NCI-H1436 (cell line): ENCODE measurements at regions not wholly inside any gene's neighbourhood (a gene's known extent, or its start where the extent isn't known, plus 50 kb on each side); places are given as distances from the start of the nearest gene placed in this dataset.
"Not testable (repeated sequence)": the region's sequence is repeated elsewhere in the genome, so short reads cannot be mapped to it uniquely, and the experiment has no call there.

ENCODE experiments used
- DNase-seq: peaks from one replicate; lab custom pipeline; 2025; lab: John Stamatoyannopoulos, UW

DNA sequence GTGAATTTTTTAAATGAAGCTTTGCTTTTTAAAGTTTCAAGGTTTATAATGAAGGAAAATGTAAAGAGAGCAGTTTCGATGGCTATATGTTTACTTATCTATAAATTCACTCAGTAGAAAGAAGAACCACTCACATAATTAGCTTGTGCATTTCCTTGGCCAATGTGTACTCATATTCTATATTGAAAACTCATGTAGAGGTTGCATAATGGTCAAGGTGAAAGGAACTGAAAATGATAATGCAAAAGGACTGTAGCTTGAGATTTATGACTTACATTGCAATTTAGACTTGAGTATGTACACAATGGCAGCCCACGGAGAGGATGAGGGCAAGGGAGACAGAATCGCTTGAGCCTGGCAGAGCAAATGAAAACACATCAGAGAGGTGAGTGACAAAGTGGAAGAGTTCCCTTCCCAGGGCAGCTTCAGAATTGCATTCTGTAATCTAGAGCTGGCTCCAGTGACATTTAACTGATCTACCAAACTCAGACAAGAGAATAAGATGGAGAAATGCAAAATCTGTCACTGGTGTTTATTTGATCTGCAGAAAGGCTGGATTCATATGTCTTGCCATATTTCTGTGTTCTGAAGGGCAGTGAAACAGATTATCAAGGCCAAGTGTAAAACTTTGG, 191.8 kb downstream of the TMEM200A start:
- DNase-seq = peak; percentile 4

DNA sequence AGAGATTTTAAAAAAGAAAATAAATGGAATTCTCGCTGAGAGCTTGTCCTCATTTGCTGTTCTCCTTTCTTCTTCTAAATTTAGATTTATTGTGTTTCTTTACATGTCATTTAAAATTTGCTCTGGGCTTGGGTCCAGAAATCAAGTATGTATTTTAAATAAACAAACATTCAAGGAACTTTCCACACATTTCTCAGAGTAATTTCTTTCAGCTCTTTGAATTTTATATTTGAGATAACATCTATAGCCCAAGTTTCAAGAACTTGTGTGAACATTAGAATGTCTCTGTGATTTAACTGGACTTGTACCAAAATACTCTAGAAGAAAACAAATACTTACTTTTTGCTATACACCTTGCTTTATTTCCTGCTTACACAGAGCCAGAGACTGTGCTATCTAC, 192.3 kb downstream of the TMEM200A start:
- DNase-seq = no peak

DNA sequence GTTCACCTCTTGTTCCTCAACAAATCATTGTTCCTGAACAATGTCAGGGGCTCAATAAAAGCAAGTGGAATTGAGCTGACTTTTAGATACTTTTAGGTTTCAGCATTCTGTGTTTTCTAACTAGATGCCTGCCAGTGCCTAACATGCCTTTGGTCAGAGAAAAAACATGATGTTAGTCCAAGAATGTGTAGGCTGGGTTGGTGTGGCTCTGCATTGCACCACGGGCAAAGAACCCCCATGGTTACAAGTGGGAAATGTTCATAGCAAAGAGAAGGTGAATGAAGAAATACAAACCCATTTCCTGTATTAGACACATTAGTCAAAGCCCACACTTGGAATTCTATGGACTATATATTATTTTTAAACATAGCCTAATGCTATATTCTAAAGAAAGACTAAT, 193.3 kb downstream of the TMEM200A start:
- DNase-seq = no peak

DNA sequence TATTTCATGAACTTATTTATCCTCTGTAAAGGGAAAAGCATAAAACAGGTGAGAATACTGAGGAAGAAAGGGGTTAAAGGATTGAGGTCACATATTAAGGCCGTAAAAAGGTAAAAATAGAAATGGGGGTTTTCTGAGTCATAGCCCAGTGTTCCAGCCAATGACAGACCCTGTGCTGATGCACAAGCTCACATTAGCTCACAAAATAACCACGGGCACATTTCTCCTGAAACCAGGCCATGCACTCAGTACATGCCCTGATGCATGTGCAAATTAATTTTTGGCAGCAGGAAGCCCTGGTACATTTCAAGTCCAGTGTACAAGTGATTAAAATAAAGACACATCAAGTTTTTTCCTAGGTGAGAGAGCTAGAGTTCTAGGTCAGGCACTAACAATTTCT, 194.4 kb downstream of the TMEM200A start:
- DNase-seq = no peak

DNA sequence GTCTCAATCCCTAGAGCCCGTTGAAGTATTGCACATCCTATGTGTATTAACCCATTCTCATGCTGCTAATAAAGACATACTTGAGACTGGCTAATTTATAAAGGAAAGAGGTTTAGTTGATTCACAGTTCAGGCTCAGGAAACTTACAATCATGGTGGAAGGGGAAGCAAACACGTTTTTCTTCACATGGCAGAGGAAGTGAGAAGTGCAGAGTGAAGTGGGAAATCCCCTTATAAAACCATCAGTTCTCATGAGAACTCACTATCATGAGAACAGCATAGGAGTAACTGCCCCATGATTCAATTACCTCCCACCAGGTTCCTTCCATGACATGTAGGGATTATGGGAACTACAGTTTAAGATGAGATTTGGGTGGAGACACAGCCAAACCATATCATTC, 195.3 kb downstream of the TMEM200A start:
- not testable (repeated sequence) for DNase-seq

DNA sequence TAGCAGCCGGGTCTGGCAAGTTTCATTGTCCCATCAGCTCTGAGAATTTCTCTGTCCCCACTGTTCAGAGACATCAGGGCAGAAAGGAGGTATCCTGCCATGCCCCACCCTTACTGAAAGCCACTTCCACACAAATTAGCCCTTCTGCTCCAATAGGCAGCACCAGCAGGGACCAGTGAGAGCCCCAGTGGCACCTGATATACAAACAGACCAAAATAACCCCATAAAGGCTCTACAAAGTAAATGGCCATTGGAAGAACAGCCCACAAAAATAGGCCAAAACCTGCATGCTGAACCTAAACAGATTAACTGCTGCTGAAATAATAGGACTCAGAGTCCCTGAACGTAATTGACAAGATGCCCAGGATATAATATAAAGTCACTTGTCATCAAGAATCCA, 199.9 kb downstream of the TMEM200A start:
- DNase-seq = no peak

DNA sequence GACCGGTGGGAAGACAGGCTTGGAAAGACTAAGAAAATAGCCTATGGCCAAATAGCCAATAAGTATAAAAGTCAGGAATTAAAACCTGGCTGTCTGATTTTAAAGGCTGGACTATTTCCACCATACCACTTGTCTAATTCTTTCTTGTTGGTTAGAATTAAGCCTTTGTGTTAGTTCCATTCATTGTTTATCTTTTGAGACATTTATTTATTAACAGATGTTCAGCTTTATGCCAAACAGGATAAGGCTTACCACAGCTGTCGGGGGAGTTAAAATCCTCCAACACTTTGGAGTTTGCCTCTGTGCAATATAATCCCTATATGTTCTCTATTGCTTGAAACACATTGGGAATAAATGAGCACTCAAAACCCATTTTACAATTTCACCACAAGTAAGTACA, 208.3 kb downstream of the TMEM200A start:
- no peak for DNase-seq

DNA sequence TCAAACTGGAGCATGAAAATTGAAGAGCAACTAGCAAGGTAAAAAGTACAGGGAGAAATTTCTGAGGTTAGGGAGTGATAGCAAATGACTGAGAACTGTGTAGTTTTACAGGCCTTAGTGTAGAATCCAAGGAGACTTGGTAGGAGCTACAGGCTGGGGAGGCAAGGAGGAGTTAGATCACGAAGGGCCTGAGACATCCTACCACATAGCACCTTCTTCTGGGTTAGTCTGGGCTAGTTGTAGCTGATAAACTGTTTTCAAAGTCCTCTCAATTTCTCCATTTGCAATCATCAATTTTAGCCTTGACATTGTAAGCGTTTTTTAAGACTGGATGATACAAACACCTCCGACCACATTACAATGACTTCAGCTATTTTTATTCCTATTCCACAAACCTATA, 209.7 kb downstream of the TMEM200A start:
- no peak for DNase-seq

DNA sequence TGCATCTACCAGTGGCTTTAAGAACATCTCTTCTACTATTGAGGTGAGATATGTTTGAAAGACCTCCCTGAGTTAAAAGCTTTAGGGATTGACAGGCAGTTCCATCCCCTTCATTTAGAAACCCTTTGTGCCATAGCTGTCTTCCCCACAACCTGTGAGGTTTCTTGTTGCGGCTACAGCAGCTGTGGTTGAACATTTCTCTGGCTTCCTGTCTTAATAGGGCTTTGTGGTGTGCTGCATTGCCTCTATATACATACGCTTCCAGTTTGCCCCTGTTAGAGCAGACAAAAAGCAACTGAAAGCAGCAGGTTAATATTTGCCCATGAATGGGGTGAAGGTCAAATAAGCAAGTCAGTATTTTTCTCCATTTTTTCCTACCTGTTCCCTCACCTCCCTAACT, 210.2 kb downstream of the TMEM200A start:
- no peak for DNase-seq

DNA sequence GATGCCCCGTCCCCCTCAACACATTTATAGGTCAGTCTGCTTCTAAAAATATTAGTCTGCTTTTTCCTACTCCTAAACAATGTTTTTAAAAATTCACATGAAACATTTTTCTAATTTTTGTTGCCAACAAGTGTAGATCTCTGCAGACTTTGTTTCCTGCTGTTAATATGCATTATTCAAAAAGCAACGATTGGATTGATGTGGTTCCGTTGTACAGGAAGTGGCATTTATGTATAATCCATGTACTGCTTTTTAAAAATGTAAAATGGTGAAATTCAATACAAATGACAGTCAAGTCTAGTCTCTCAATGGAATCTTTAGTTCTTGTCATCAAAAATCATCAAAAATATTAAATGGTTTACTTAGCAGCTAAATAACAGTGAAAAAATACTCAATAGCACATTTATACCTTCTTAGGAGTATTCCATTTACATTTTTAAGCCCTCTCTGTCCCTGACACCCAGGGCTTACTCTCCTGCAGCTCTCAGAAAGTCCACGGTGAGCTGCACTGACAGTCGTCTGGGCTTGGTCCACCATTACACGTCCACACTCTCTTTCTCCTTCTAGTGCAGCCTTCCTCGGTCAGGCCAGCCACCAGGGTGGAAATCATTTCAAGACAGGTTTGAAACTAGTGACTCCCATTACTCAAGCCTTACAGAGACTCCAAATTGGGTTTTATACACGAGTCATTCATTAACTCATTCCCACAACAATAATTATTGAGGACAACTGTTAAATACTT, 211.5 kb downstream of the TMEM200A start:
- no peak for DNase-seq

DNA sequence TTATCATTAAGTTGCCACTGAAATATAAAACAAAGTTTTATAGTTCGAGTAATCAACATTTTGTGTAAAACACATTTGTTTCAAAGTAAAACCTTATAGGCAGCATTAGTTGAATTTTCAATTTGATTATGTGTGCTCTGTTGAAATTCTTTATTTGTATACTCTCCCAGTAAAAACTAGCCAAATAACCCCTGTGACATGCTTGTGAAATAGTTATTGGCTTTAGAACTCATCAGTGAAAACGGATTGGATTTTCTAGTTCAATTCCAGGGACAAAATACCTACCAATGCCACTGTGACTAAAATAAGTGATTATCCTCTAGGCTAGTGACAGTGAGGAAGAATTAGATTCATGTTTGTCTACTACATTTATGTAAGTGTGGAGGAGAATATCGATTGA, 212.9 kb downstream of the TMEM200A start:
- DNase-seq = no peak

DNA sequence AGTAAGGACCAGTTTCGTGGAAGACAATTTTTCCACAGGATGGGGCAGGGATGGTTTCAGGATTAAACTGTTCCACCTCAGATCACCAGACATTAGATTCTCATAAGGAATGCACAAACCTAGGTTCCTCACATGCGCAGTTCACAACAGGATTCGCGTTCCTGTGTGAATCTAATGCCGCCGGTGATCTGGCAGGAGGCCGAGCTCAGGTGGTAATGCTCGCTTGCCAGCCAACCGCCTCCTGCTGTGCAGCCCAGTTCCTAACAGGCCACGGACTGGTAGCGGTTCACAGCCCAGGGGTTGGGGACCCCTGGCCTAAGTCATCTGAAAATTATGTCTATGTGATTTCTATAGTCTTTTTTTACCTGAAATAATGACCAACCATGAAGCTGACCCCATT, 217.5 kb downstream of the TMEM200A start:
- no peak for DNase-seq

DNA sequence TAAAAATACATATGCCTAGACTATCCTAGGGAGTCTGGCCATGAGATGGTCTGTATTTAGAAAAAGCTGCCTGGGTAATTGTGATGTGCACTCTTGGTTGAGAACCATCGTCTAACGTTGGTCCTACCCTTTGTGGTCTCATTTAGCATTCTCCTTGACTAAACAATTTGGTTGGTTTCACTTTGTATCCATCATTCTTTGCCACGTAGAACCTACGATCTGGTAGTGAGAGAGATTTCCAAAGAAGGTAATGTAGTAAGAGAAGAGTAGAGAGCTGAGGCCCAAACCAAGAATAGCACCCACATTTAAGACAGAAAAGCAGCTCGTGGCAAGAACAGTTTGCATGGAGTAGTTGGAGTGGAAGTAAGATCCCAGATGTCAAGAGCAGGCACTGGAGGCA, 219.8 kb downstream of the TMEM200A start:
- DNase-seq = no peak

DNA sequence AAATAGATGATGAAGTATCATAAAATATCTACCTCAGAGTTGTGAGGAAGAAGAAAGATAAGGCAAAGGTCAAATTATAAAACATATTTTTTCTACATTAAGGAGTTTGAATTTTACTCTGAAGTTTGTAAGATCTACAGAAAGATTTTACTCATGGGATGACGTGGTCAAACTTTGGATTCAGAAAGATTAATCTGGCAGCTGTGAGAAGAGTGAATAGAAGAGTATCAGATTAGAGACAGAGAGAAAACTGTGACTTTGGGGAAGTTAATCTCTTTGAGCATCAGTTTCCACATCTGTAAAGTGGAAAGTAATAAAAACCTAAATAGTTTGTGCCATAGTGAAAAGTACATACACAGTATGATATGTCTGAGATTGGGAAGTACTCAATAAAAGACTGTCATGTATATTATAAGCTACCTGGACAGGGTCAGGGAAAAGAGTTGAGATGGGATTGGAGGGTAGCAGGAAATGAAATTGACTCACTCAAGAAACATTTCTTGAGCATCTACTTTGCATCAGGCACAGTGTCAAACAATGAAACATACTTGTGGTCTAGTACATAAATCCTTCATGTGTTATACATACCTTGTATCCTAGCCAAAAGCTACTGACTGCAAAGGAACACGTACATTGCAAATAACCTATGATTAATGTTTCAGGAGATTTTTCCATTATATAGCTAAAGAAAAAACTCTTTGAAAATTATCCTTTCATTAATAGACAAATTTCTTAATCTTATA, 222.1 kb downstream of the TMEM200A start:
- no peak for DNase-seq

DNA sequence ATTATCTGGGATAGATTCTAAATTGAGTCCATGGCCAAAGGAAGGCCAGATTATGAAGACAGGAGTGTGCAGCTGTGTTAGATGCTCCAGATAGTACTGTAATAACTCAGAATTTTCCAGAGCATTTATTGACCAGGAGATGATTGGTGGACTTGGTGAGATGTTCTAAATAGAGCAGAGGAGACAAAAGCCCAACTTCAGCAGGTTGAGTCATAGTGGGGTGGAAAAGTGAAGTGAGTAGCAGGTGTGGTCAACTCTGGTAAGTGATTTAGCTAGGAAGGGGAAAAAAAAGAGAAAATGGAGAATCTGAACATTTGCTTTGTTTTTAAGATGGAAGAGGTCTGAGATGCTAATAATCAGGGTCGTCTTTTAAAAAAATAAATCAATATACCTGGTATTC, 227.4 kb downstream of the TMEM200A start:
- no peak for DNase-seq

DNA sequence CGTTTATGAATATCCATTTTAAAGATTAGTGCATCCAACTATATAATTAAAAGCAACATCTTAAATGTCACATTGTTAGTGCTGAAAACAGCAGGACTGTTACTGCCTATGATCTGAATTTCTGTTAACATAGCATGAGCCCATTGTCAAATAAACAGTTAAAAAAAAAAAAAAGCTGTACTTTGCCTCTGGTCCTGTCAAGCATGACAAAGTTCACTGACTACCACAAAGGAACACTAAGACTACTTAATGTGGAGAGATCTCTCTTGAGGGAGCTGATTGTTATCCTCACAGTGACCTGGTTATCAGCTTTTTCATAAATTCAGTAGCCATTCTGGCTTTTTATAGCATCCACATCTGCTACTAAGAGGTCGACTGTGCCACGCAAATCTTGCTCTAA, 228.1 kb downstream of the TMEM200A start:
- DNase-seq = no peak

DNA sequence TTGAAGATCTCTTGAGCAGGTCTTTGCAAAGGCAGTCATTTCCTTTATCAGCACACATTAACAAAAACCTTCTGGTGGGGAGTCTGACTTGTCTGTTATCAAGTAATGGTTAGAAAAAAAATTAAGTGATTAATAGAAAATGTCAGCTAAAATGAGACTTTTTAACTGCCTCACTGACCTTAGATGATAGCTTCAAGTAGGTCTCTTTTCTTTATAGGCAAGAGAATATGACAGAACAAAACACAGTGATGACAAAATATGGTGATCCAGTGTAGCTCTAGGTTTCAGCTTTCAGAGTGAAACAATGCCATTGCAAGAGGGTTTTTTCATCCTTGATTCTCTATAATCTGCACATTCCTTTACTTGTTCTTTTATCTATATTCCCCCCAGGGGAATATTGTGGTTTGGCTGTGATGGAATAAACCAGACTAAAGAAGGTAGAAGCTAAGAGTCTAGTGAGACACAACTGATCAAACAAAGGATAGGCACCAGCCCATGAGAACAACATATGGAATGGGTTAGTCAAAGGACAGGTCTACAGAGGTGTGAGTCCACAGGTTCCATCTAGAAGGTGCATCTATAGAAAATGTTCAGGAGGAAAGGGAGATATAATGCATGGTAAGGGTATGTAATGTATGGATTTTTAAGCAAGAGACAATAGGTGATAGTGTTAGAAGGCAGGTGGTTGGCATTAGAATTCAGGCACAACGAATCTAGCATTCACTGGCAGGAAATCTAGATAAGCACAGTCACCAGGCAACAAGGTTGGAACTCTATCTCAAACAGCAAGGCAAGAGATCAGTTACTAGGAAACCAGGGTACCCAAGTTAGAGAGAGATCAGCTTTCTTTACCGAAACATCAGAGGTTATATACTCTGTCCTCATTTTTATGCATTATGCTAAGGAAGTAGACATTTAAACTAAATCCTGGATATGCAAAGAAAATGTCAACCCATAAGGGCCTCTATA, 228.9 kb upstream of the SMLR1 start:
- no peak for DNase-seq

DNA sequence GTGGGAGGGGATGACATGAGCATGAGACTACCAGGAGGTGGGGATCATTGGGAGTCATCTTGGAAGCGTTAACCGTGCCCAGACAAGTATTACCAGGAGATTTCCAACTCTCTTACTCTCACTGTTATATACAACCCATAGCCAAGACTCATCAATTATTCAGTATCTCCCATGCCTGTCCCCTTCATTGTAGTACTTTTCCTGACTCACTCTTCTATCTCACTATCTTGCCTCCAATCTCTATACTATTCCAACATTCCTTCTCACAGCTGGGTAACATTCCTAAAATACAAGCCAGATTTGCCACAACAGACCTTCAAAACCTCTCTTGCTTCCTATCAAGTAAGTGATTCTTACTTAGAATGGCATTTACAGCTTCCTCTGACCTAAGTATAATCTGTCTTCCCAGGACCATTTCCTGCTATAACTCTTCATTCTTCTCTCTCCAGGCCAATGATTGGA, 226.3 kb upstream of the SMLR1 start:
- DNase-seq = no peak

DNA sequence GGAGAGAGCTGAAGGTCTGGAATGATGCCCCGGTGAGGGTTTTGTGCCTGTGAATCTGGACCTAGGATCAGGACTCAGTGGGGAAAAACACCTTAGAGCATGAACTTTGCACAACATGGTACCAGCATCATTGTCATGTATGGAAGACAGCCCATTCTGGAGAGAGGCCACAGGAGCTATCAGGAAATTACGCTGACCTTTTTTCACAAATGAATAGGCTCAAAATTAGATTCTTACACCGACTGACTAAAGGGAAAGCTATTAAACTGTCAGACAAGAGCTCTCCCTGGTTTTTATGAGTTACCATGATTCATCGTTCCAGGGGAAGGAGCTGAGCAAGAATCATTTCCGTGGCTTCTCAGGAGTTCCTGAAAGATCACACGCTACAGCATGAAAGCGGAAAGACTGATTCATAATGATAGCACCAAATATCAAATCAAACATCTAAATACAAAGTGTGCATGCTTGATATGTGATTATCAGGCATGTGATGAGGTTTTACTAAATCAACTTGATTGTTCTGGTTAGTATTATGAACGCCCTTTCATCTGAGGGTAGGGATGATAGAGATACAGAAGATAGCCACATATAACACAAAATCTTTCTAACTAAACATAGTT, 224.9 kb upstream of the SMLR1 start:
- DNase-seq = no peak

DNA sequence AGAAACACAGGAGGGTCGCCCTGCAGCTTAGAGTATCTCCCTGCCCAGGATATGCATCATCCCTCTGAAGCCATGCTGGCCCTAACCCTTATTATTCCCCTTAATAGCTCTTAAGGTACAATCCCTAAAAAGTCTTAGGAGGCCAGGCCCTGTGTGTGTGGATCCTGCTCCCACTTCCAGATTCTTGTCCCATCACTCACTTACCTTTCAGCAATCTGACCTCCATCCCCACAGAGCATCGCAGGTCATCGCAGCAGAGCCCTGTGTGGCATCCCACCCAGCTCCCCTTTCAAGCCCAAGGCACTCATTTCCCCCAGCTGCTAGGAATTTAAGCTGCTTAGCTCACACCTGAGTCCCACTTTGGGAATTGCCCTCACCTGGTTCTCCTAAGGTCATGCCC, 223.8 kb upstream of the SMLR1 start:
- DNase-seq = no peak

DNA sequence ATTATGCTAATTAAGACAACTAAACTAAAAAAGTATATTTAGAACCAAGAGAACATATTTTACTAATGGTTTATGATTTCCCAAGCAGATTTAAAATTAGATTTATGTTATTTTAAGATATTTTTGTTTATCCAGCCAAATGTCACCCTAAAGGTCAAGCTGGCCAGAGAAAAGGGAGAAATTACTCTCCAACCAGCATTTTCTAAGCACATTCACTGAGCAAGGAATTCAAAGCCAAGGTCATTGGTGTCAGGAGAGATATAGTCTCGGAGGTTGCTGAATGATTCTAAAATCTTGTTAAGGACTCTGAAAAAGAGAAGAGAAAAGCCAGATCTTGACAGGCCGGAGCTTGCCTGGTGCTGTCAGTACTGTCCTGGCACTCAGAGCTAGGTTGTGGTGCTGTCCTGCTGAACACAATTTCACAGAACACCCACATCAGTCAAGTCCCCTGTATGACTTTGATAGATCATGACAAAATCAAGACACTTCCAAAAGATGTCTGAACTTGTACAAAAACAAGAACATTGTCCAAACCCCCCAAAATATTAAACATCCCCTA, 222.3 kb upstream of the SMLR1 start:
- no peak for DNase-seq
